Activated B cell treated with CpG ODN at 0.5 μM for 24 hours (primary cell): ENCODE measurements at regions not wholly inside any gene's neighbourhood (a gene's known extent, or its start where the extent isn't known, plus 50 kb on each side); places are given as distances from the start of the nearest gene placed in this dataset.

Experiments
- ATAC-seq: fragments of 200-7000 bp; cut with Tn5 transposase; one replicate; pipeline ENCODE4 v1.10.0; 2021; ENCODE audit warnings: low read depth, mild to moderate bottlenecking, moderate library complexity
- CTCF ChIA-PET: fragments of 350-600 bp; sonication (Branson Sonifier 250); formaldehyde crosslinking; loops from one replicate; lab custom pipeline; 2021; ENCODE audit warnings: antibody characterized with exemption; lab: Charles Lee
- POLR2A ChIA-PET: fragments of 350-600 bp; sonication (Branson Sonifier 250); formaldehyde crosslinking; loops from one replicate; lab custom pipeline; 2021; ENCODE audit warnings: antibody characterized with exemption; lab: Charles Lee
- DNase-seq: peaks from one replicate; pipeline ENCODE4 v3.0.0; 2022
- H3K27ac Mint-ChIP-seq: one replicate; pipeline ENCODE4 v1.8.0; 2020; ENCODE audit warnings: mixed read lengths
- H3K27me3 Mint-ChIP-seq: one replicate; pipeline ENCODE4 v1.8.0; 2021; ENCODE audit warnings: mixed read lengths
- H3K36me3 Mint-ChIP-seq: one replicate; pipeline ENCODE4 v1.8.0; 2021; ENCODE audit warnings: low read depth, mixed read lengths
- H3K4me1 Mint-ChIP-seq: one replicate; pipeline ENCODE4 v1.8.0; 2021; ENCODE audit warnings: mixed read lengths
- H3K4me3 Mint-ChIP-seq: one replicate; pipeline ENCODE4 v1.8.0; 2020; ENCODE audit warnings: mild to moderate bottlenecking, mixed read lengths
- H3K9me3 Mint-ChIP-seq: one replicate; pipeline ENCODE4 v1.8.0; 2020; ENCODE audit warnings: mixed read lengths
- CTCF ChIP-seq: fragments of 200-600 bp; IDR thresholded peaks from one replicate; pipeline ENCODE4 v1.8.0; 2022; ENCODE audit warnings: antibody characterized with exemption, mild to moderate bottlenecking
- intact Hi-C: fragments of 100-400 bp; cut with micrococcal nuclease; formaldehyde crosslinking; loops from one replicate; pipeline ENCODE4 v1.15.1; 2024

DNA sequence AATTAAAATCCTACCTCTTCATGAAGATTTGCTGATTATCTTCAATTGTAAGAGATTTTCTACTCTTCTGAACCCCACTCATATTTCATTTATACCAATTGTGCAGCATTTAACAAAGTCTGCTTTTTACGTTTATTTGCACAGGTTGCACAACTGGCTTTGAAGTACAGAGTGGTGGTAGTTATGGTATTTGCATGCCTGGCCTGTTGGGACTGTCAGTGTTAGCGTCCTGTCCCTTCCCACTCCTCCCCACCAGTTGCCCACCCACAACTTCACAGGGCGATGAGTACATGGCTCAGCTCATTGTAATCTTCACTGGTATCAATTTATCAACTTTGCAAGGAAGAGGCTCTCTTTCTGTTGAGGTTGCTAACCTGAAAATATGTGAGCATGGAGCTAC lies 372.3 kb downstream of the AASDHPPT start:
- intact Hi-C loops, result no loop called here
- TF ChIP-seq CTCF, result no peak
- POLR2A ChIA-PET, result no interaction called here
- ATAC-seq (no peak), DNase-seq (no peak)
- Mint-ChIP-seq H3K27me3 (no peaks in the 10 kb centered on the region), H3K4me1 (no peaks in the 10 kb centered on the region), H3K9me3 (peaks cover 12% of the 10 kb centered on the region), H3K27ac (no peak overlapping the region), H3K36me3 (no peaks in the 10 kb centered on the region), H3K4me3 (no peak overlapping the region)
- CTCF ChIA-PET, result no interaction called here

DNA sequence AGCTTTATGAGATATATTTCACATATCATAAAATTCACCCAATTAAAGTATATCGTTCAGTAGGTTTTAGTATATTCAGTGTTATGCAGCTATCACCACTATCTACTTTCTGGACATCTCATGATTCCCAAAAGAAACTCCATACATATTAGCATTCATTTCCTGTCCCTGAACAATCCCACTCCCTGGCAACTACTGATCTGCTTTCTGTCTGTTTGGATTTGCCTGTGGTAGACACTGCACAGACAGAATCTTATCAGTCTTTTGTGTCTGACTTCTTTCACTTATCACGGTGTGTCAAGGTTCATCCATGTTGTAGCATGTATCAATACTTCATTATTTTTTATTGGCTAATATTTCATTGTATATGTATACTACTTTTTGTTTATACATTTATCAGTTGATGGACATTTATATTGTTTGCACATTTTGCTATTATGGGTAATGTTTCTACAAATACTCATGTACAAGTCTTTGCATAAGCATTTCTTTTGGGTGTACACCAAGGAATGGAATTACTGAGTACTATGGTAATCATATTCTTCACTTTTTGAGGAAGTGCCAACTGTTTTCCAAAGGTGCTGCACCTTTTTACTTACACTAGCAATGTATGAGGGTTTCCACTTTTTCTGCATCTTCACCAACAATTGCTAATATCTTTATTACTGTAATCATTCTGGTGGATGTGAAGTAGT lies 373.9 kb downstream of the AASDHPPT start:
- DNase-seq (no peak), ATAC-seq (no peak)
- POLR2A ChIA-PET, result no interaction called here
- no peak for TF ChIP-seq CTCF
- Mint-ChIP-seq H3K27me3 (no peaks in the 10 kb centered on the region), H3K36me3 (no peaks in the 10 kb centered on the region), H3K9me3 (peaks cover 22% of the 10 kb centered on the region), H3K4me3 (no peak overlapping the region), H3K4me1 (no peaks in the 10 kb centered on the region), H3K27ac (no peak overlapping the region)
- intact Hi-C loops, result no loop called here
- CTCF ChIA-PET, result no interaction called here

DNA sequence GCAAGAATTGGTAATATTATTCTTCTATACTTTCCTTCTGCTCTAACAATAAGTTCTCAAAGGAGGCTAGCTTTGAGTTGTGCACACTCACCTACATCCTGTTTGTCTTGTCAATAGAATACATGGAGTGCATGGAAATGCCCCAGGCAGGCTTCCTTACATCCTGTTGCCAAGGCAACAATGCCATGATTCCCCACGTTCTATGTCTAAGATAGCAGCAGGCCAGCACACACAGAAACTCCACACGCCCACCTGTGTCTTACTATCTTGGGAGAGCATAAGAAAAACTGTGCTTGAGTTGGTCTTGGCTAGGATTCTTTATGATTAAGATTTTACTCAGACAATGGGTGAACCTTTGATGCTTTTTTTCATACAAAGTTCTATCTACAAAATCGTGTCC lies 379.2 kb downstream of the AASDHPPT start:
- intact Hi-C loops, result no loop called here
- no peak overlapping the region for H3K27ac Mint-ChIP-seq
- no peaks in the 10 kb centered on the region for H3K36me3 Mint-ChIP-seq
- H3K4me1 Mint-ChIP-seq, result no peaks in the 10 kb centered on the region
- no peak for DNase-seq
- ChIA-PET POLR2A (no interaction called here), CTCF (no interaction called here)
- no peak for TF ChIP-seq CTCF
- no peaks in the 10 kb centered on the region for H3K27me3 Mint-ChIP-seq
- no peak overlapping the region for H3K4me3 Mint-ChIP-seq
- ATAC-seq, result no peak
- peaks cover 24% of the 10 kb centered on the region for H3K9me3 Mint-ChIP-seq

GRCh38 chr11:106457727-106458126 lies 380.3 kb downstream of the AASDHPPT start:
- ATAC-seq, result no peak
- no peak for TF ChIP-seq CTCF
- ChIA-PET CTCF (no interaction called here), POLR2A (no interaction called here)
- H3K4me1 Mint-ChIP-seq, result no peaks in the 10 kb centered on the region
- intact Hi-C loops, result no loop called here
- H3K27me3 Mint-ChIP-seq, result no peaks in the 10 kb centered on the region
- no peak for DNase-seq
- H3K27ac Mint-ChIP-seq, result no peak overlapping the region
- H3K36me3 Mint-ChIP-seq, result no peaks in the 10 kb centered on the region
- peaks cover 18% of the 10 kb centered on the region for H3K9me3 Mint-ChIP-seq
- no peak overlapping the region for H3K4me3 Mint-ChIP-seq

DNA sequence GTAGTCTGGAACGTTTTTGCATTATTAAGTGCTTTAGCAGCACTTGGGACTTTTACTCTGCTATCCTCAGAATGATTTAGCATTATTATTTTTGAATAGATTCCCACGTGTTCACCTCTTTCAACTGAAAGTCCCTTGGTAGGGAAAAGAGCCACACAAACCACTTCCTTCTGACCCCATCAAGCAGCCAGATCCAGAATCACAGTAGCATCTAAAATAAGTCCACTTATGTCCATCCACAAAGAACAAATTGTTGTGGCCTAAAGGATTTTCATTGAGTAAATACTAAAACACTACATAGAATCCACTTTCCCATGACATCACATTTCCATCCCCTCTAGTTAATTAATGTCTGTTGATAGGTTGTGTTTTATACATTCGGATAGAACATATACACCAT lies 381.7 kb downstream of the AASDHPPT start:
- H3K36me3 Mint-ChIP-seq, result no peaks in the 10 kb centered on the region
- no peaks in the 10 kb centered on the region for H3K27me3 Mint-ChIP-seq
- ATAC-seq, result no peak
- H3K27ac Mint-ChIP-seq, result no peak overlapping the region
- DNase-seq, result no peak
- POLR2A ChIA-PET, result no interaction called here
- no peak for TF ChIP-seq CTCF
- no peak overlapping the region for H3K4me3 Mint-ChIP-seq
- CTCF ChIA-PET, result no interaction called here
- no peaks in the 10 kb centered on the region for H3K4me1 Mint-ChIP-seq
- H3K9me3 Mint-ChIP-seq, result peaks cover 15% of the 10 kb centered on the region
- intact Hi-C loops, result no loop called here
